ENCODE measurements at regions not wholly inside any gene's neighbourhood (a gene's known extent, or its start where the extent isn't known, plus 50 kb on each side); places are given as distances from the start of the nearest gene placed in this dataset.

DNA sequence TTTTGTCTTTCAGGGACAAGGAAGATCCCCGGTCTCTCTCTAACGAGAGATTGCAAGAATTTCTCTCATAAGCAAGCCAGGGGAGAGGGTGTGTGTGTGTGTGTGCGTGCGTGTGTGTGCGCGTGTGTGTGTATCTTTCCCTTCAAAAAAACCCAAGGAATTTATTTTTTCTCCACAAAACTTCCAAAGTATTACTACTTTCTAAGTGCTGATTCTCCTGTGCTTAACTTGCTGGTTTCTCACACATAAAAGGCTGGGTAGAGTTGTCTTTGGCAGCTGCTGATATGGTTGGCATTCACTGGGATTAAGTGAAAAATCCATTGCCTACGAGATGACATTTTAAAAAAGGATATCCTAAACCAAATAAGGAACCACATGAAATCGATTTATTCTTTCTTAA is 435.7 kb downstream of the RAPGEF2 start:
- TF ChIP-seq KDM6A (CRISPR knock-in tag; IDR thresholded peaks at IDR 0.05; ENCODE audit: low read depth): no peak
- TF ChIP-seq JUNB (CRISPR knock-in tag; IDR thresholded peaks at IDR 0.05; ENCODE audit: borderline replicate concordance): no peak
